ENCODE measurements at regions not wholly inside any gene's neighbourhood (a gene's known extent, or its start where the extent isn't known, plus 50 kb on each side); places are given as distances from the start of the nearest gene placed in this dataset.

DNA sequence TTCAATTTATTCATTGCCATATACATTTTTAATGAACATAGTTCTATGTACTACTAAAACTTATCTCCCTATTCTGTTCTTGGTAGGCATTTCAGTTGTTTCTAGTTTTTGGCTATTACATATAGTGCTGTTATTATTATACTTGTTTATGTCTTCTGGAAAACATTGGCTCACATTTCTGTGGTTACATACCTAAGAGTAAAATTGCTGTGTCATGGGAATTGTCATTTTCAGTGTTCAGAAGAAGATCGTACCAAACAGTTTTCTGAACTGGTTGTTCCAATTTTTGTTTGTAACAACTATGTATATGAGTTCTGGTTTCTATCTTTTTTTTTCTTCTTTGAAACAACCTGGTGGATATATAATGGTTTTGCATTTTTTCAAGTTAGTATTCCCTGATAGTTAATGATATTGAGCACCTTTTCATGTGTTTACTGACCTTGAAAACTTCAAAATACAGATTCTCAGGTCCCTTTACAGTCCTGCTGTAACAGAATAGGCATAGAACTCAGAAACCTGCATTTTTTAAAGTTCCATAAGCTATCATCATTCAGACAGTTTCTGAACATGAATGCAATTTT lies 230.7 kb downstream of the JRKL start:
- no peak for DNase-seq
- POLR2A ChIA-PET = no interaction called here
- H3K79me2 ChIP-seq (ENCODE audit: insufficient read depth) = no peaks in the 10 kb centered on the region
- no peak overlapping the region for H3K4me2 ChIP-seq
- H4K20me1 ChIP-seq (ENCODE audit: insufficient read depth) = no peaks in the 10 kb centered on the region
- no peak for TF ChIP-seq GABPA (IDR thresholded peaks at IDR 0.05; ENCODE audit: low read depth)
- TF ChIP-seq, protein P1, sequence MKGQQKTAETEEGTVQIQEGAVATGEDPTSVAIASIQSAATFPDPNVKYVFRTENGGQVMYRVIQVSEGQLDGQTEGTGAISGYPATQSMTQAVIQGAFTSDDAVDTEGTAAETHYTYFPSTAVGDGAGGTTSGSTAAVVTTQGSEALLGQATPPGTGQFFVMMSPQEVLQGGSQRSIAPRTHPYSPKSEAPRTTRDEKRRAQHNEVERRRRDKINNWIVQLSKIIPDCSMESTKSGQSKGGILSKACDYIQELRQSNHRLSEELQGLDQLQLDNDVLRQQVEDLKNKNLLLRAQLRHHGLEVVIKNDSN (IDR thresholded peaks at IDR 0.05; ENCODE audit: borderline replicate concordance, low read depth) = no peak
- no peak for TF ChIP-seq YY1 (IDR thresholded peaks at IDR 0.05; ENCODE audit: low read depth)
- TF ChIP-seq, protein P2, sequence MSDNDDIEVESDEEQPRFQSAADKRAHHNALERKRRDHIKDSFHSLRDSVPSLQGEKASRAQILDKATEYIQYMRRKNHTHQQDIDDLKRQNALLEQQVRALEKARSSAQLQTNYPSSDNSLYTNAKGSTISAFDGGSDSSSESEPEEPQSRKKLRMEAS (IDR thresholded peaks at IDR 0.05; ENCODE audit: low read depth) = no peak
- TF ChIP-seq FOXJ3 (CRISPR knock-in tag; IDR thresholded peaks at IDR 0.05) = no peak
- TF ChIP-seq EP300 (IDR thresholded peaks at IDR 0.05; ENCODE audit: borderline replicate concordance in 1 of 2, low read depth in 1 of 2, low read length in 1 of 2) = no peak
- TF ChIP-seq NFIC (IDR thresholded peaks at IDR 0.05; ENCODE audit: borderline replicate concordance) = no peak
- TF ChIP-seq, protein P3, sequence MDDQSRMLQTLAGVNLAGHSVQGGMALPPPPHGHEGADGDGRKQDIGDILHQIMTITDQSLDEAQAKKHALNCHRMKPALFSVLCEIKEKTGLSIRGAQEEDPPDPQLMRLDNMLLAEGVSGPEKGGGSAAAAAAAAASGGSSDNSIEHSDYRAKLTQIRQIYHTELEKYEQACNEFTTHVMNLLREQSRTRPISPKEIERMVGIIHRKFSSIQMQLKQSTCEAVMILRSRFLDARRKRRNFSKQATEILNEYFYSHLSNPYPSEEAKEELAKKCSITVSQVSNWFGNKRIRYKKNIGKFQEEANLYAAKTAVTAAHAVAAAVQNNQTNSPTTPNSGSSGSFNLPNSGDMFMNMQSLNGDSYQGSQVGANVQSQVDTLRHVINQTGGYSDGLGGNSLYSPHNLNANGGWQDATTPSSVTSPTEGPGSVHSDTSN (IDR thresholded peaks at IDR 0.05) = no peak
- H3K9me2 ChIP-seq = no peaks in the 10 kb centered on the region
- CTCF ChIA-PET = interaction anchor here (0.7 kb wide), 1 partner anchor 154 kb away, joined by 3 read pairs; no protein-coding TSS in a partner anchor
- H3K27ac ChIP-seq (ENCODE audit: low read depth in 2 of 2, low read length in 1 of 2) = no peak overlapping the region
- H2AFZ ChIP-seq (ENCODE audit: low read depth) = no peak overlapping the region
- no peaks in the 10 kb centered on the region for H3K9me3 ChIP-seq
- no peaks in the 10 kb centered on the region for H3K36me3 ChIP-seq (replicated peaks in 1 of 2; ENCODE audit: control insufficient read depth in 1 of 2, insufficient read depth in 2 of 2, low read length in 1 of 2)
- 45% methylated on average over 1 of the region's 1 CpG for WGBS (ENCODE audit: low lambda C conversion rate)
- no peaks in the 10 kb centered on the region for H3F3A ChIP-seq (replicated peaks; ENCODE audit: insufficient read depth)
- no peak overlapping the region for H3K4me3 ChIP-seq (ENCODE audit: low read depth in 2 of 2, low read length in 1 of 2)
- no peak overlapping the region for H3K9ac ChIP-seq
- H3K4me1 ChIP-seq (ENCODE audit: control insufficient read depth in 1 of 2, insufficient read depth in 2 of 2, low read depth in 1 of 2, low read length in 1 of 2) = no peaks in the 10 kb centered on the region
- no peaks in the 10 kb centered on the region for H3K27me3 ChIP-seq (ENCODE audit: insufficient read depth)

DNA sequence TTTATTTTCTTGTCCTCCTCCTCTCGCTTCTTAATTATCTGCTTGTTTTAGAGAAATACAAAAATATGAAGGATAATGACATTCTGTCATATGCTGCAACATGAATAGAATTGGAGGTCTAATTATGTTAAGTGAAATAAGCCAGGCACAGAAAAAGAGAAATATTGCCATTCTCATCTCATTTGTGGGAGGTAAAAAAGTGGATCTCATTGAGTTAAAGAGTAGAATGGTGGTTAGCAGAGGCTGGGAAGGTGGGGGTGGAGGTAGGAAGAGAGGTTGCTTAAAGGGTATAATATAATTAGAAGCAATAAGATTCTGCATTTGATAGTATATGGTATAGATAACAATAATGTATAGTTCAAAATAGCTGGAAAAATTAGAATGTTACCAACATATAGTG lies 231.3 kb downstream of the JRKL start:
- POLR2A ChIA-PET = no interaction called here
- WGBS (ENCODE audit: low lambda C conversion rate) = 37% methylated on average over 1 of the region's 1 CpG
- CTCF ChIA-PET = interaction anchor here (0.7 kb wide), 1 partner anchor 155 kb away, joined by 3 read pairs; no protein-coding TSS in a partner anchor
- no peak for TF ChIP-seq JUND (IDR thresholded peaks at IDR 0.05)
- TF ChIP-seq, protein P4, sequence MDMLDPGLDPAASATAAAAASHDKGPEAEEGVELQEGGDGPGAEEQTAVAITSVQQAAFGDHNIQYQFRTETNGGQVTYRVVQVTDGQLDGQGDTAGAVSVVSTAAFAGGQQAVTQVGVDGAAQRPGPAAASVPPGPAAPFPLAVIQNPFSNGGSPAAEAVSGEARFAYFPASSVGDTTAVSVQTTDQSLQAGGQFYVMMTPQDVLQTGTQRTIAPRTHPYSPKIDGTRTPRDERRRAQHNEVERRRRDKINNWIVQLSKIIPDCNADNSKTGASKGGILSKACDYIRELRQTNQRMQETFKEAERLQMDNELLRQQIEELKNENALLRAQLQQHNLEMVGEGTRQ (IDR thresholded peaks at IDR 0.05; ENCODE audit: borderline replicate concordance, low read depth, low read length) = no peak
- TF ChIP-seq, protein P5, sequence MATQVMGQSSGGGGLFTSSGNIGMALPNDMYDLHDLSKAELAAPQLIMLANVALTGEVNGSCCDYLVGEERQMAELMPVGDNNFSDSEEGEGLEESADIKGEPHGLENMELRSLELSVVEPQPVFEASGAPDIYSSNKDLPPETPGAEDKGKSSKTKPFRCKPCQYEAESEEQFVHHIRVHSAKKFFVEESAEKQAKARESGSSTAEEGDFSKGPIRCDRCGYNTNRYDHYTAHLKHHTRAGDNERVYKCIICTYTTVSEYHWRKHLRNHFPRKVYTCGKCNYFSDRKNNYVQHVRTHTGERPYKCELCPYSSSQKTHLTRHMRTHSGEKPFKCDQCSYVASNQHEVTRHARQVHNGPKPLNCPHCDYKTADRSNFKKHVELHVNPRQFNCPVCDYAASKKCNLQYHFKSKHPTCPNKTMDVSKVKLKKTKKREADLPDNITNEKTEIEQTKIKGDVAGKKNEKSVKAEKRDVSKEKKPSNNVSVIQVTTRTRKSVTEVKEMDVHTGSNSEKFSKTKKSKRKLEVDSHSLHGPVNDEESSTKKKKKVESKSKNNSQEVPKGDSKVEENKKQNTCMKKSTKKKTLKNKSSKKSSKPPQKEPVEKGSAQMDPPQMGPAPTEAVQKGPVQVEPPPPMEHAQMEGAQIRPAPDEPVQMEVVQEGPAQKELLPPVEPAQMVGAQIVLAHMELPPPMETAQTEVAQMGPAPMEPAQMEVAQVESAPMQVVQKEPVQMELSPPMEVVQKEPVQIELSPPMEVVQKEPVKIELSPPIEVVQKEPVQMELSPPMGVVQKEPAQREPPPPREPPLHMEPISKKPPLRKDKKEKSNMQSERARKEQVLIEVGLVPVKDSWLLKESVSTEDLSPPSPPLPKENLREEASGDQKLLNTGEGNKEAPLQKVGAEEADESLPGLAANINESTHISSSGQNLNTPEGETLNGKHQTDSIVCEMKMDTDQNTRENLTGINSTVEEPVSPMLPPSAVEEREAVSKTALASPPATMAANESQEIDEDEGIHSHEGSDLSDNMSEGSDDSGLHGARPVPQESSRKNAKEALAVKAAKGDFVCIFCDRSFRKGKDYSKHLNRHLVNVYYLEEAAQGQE (IDR thresholded peaks at IDR 0.05; ENCODE audit: low read depth, low read length) = no peak
- no peak for TF ChIP-seq FOSL2 (IDR thresholded peaks at IDR 0.05; ENCODE audit: borderline replicate concordance, low read depth)
- TF ChIP-seq FOXJ3 (CRISPR knock-in tag; IDR thresholded peaks at IDR 0.05) = no peak
- TF ChIP-seq SMC3 (IDR thresholded peaks at IDR 0.05; ENCODE audit: low read depth, low read length) = no peak
- TF ChIP-seq MXI1 (IDR thresholded peaks at IDR 0.05; ENCODE audit: low read depth, low read length) = no peak
- no peak for TF ChIP-seq EZH2phosphoT487 (IDR thresholded peaks at IDR 0.05; ENCODE audit: borderline replicate concordance, low read depth)
- no peak for TF ChIP-seq RXRA (IDR thresholded peaks at IDR 0.05; ENCODE audit: borderline replicate concordance, low read depth)
- TF ChIP-seq TCF12 (IDR thresholded peaks at IDR 0.05) = no peak
- no peak for TF ChIP-seq NRF1 (IDR thresholded peaks at IDR 0.05; ENCODE audit: low read depth, low read length)
- TF ChIP-seq, protein P2 (IDR thresholded peaks at IDR 0.05; ENCODE audit: low read depth) = no peak
- TF ChIP-seq, protein P6, sequence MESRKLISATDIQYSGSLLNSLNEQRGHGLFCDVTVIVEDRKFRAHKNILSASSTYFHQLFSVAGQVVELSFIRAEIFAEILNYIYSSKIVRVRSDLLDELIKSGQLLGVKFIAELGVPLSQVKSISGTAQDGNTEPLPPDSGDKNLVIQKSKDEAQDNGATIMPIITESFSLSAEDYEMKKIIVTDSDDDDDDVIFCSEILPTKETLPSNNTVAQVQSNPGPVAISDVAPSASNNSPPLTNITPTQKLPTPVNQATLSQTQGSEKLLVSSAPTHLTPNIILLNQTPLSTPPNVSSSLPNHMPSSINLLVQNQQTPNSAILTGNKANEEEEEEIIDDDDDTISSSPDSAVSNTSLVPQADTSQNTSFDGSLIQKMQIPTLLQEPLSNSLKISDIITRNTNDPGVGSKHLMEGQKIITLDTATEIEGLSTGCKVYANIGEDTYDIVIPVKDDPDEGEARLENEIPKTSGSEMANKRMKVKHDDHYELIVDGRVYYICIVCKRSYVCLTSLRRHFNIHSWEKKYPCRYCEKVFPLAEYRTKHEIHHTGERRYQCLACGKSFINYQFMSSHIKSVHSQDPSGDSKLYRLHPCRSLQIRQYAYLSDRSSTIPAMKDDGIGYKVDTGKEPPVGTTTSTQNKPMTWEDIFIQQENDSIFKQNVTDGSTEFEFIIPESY (IDR thresholded peaks at IDR 0.05; ENCODE audit: borderline replicate concordance, low read depth) = no peak

More for the DNA sequence above, 231.3 kb downstream of the JRKL start:
- Histone ChIP-seq H3K9me2 (no peaks in the 10 kb centered on the region), H3K9ac (no peak overlapping the region), H3K79me2 (ENCODE audit: insufficient read depth) (no peaks in the 10 kb centered on the region), H3K4me1 (ENCODE audit: control insufficient read depth in 1 of 2, insufficient read depth in 2 of 2, low read depth in 1 of 2, low read length in 1 of 2) (no peaks in the 10 kb centered on the region), H3F3A (replicated peaks; ENCODE audit: insufficient read depth) (no peaks in the 10 kb centered on the region), H3K27me3 (ENCODE audit: insufficient read depth) (no peaks in the 10 kb centered on the region), H3K36me3 (replicated peaks in 1 of 2; ENCODE audit: control insufficient read depth in 1 of 2, insufficient read depth in 2 of 2, low read length in 1 of 2) (no peaks in the 10 kb centered on the region), H2AFZ (ENCODE audit: low read depth) (no peak overlapping the region), H3K4me2 (no peak overlapping the region), H3K9me3 (no peaks in the 10 kb centered on the region), H4K20me1 (ENCODE audit: insufficient read depth) (no peaks in the 10 kb centered on the region), H3K4me3 (ENCODE audit: low read depth in 2 of 2, low read length in 1 of 2) (no peak overlapping the region), H3K27ac (ENCODE audit: low read depth in 2 of 2, low read length in 1 of 2) (no peak overlapping the region)
- no peak for DNase-seq

Measured in SK-N-SH (cell line).